ENCODE measurements at regions not wholly inside any gene's neighbourhood (a gene's known extent, or its start where the extent isn't known, plus 50 kb on each side); places are given as distances from the start of the nearest gene placed in this dataset.
A peak's percentile ranks its signal among the peaks of the same experiment; 100 is the strongest.
"Not testable (repeated sequence)": the region's sequence is repeated elsewhere in the genome, so short reads cannot be mapped to it uniquely, and the experiment has no call there.

- no peak for DNase-seq (ENCODE audit: low read depth in 4 of 4, low spot score in 3 of 4)
Observed at GRCh38 chr7:67463316-67463715, 466.7 kb downstream of the TYW1 start.

GRCh38 chr7:67463983-67464382, 467.4 kb downstream of the TYW1 start:
- no peak for DNase-seq (ENCODE audit: low read depth in 4 of 4, low spot score in 3 of 4)

- DNase-seq (ENCODE audit: low read depth in 4 of 4, low spot score in 3 of 4) = no peak
Observed at GRCh38 chr7:67466109-67466508, 469.5 kb downstream of the TYW1 start.

- peak in 3 of 4 donors; percentile 31 to 60 (median 54) for DNase-seq (ENCODE audit: low read depth in 4 of 4, low spot score in 3 of 4)
Observed at GRCh38 chr7:67470256-67470751, 473.7 kb downstream of the TYW1 start.

GRCh38 chr7:67475293-67475692, 478.7 kb downstream of the TYW1 start:
- no peak for DNase-seq (ENCODE audit: low read depth in 4 of 4, low spot score in 3 of 4)

GRCh38 chr7:67478066-67478465, 481.4 kb downstream of the TYW1 start:
- DNase-seq (ENCODE audit: low read depth in 4 of 4, low spot score in 3 of 4) = no peak

- DNase-seq (ENCODE audit: low read depth in 4 of 4, low spot score in 3 of 4) = peak in 3 of 4 donors; percentile 72 to 74 (median 73)
Observed at GRCh38 chr7:67484244-67484751, 487.7 kb downstream of the TYW1 start.

- no peak for DNase-seq (ENCODE audit: low read depth in 4 of 4, low spot score in 3 of 4)
Observed at GRCh38 chr7:67486401-67486800, 489.8 kb downstream of the TYW1 start.

GRCh38 chr7:67487316-67487715, 490.7 kb downstream of the TYW1 start:
- DNase-seq (ENCODE audit: low read depth in 4 of 4, low spot score in 3 of 4) = no peak

- DNase-seq (ENCODE audit: low read depth in 4 of 4, low spot score in 3 of 4) = no peak
Observed at GRCh38 chr7:67489881-67490280, 493.2 kb downstream of the TYW1 start.

- DNase-seq (ENCODE audit: low read depth in 4 of 4, low spot score in 3 of 4) = no peak
Observed at GRCh38 chr7:67493366-67493765, 496.7 kb downstream of the TYW1 start.

- no peak for DNase-seq (ENCODE audit: low read depth in 4 of 4, low spot score in 3 of 4)
Observed at GRCh38 chr7:67496589-67496988, 500.0 kb downstream of the TYW1 start.

GRCh38 chr7:67497914-67498313, 501.3 kb downstream of the TYW1 start:
- not testable (repeated sequence) for DNase-seq (ENCODE audit: low read depth in 4 of 4, low spot score in 3 of 4)

GRCh38 chr7:67502929-67503328, 506.3 kb downstream of the TYW1 start:
- no peak for DNase-seq (ENCODE audit: low read depth in 4 of 4, low spot score in 3 of 4)

- no peak for DNase-seq (ENCODE audit: low read depth in 4 of 4, low spot score in 3 of 4)
Observed at GRCh38 chr7:67505449-67505848, 508.8 kb downstream of the TYW1 start.

GRCh38 chr7:67512481-67512880, 515.8 kb downstream of the TYW1 start:
- no peak for DNase-seq (ENCODE audit: low read depth in 4 of 4, low spot score in 3 of 4)

- peak in 3 of 4 donors; percentile 16 to 24 (median 16) for DNase-seq (ENCODE audit: low read depth in 4 of 4, low spot score in 3 of 4)
Observed at GRCh38 chr7:67518580-67518979, 521.9 kb downstream of the TYW1 start.

- no peak for DNase-seq (ENCODE audit: low read depth in 4 of 4, low spot score in 3 of 4)
Observed at GRCh38 chr7:67519171-67519570, 522.5 kb downstream of the TYW1 start.

- DNase-seq (ENCODE audit: low read depth in 4 of 4, low spot score in 3 of 4) = no peak
Observed at GRCh38 chr7:67522504-67522903, 525.9 kb downstream of the TYW1 start.

- no peak for DNase-seq (ENCODE audit: low read depth in 4 of 4, low spot score in 3 of 4)
Observed at GRCh38 chr7:67523713-67524112, 527.1 kb downstream of the TYW1 start.

- DNase-seq (ENCODE audit: low read depth in 4 of 4, low spot score in 3 of 4) = no peak
Observed at GRCh38 chr7:67525588-67525987, 529.0 kb downstream of the TYW1 start.

GRCh38 chr7:67535241-67535989, 538.8 kb downstream of the TYW1 start:
- DNase-seq (ENCODE audit: low read depth in 4 of 4, low spot score in 3 of 4) = no peak

All from left renal pelvis (tissue), 4 donors.